ENCODE measurements at regions not wholly inside any gene's neighbourhood (a gene's known extent, or its start where the extent isn't known, plus 50 kb on each side); places are given as distances from the start of the nearest gene placed in this dataset.
A peak's percentile ranks its signal among the peaks of the same experiment; 100 is the strongest.

DNA sequence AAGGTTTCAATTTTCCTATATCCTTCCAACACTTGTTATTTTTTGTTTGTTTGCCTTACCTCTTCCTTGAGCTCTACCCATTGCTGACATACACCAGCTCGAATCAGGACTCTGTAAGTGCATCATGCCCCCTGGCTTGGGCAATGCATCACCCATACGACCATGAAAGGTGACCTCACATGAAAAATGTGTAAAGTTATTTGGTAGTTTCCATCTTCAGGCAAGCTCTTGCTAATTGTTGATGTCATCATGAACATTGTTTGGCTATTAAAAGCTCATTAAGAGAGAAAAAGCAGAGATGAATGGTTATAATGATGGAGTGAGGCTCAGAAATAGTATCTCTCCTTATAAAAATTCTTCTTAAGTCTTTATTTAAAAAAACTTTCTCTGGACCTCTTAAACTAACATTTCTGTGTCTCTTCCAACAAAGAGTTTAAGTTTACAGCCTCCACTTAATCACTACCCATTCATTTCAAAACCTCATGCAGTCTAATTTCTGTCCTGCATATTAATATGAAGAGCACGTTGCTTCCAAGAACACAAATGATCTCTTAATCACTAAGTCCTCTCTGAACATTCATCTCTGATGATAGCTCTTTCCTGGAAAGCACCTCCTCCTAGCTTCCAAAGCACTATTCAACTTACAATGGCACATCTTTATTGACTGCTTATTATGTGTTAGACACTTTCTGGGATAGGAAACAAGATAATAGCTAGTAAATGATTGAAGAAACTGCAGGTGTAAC lies 236.3 kb downstream of the NFKBIZ start:
- H3K9ac ChIP-seq (ENCODE audit: insufficient read depth in 1 of 2, low read length in 2 of 2) = no peak overlapping the region
- H3K27ac ChIP-seq (ENCODE audit: low read depth in 1 of 2, low read length in 1 of 2) = no peak overlapping the region
- no peaks in the 10 kb centered on the region for H3K27me3 ChIP-seq (ENCODE audit: control insufficient read depth in 3 of 3, insufficient read depth in 3 of 3, low read length in 2 of 3)
- H3K9me3 ChIP-seq (ENCODE audit: control insufficient read depth in 4 of 4, insufficient read depth in 3 of 4, low read length in 3 of 4) = no peaks in the 10 kb centered on the region
- 67 to 79% methylated on average over 3 of the region's 3 CpGs for WGBS, 2 donors
- no peak overlapping the region for H3K4me3 ChIP-seq
- TF ChIP-seq, protein P1, sequence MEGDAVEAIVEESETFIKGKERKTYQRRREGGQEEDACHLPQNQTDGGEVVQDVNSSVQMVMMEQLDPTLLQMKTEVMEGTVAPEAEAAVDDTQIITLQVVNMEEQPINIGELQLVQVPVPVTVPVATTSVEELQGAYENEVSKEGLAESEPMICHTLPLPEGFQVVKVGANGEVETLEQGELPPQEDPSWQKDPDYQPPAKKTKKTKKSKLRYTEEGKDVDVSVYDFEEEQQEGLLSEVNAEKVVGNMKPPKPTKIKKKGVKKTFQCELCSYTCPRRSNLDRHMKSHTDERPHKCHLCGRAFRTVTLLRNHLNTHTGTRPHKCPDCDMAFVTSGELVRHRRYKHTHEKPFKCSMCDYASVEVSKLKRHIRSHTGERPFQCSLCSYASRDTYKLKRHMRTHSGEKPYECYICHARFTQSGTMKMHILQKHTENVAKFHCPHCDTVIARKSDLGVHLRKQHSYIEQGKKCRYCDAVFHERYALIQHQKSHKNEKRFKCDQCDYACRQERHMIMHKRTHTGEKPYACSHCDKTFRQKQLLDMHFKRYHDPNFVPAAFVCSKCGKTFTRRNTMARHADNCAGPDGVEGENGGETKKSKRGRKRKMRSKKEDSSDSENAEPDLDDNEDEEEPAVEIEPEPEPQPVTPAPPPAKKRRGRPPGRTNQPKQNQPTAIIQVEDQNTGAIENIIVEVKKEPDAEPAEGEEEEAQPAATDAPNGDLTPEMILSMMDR (IDR thresholded peaks at IDR 0.05; ENCODE audit: control extremely low read depth, extremely low read depth) = no peak
- H3K36me3 ChIP-seq (ENCODE audit: control insufficient read depth in 4 of 4, insufficient read depth in 4 of 4, low read length in 4 of 4) = no peaks in the 10 kb centered on the region
- ATAC-seq (ENCODE audit: insufficient read depth, low FRiP score) (no peak), DNase-seq (peak in 2 of 3 donors; percentile 81 to 84)
- H3K4me1 ChIP-seq (ENCODE audit: control insufficient read depth in 5 of 5, insufficient read depth in 5 of 5, low read length in 5 of 5) = peaks cover 0 to 14% (median 3%) of the 10 kb centered on the region in 5 donors

DNA sequence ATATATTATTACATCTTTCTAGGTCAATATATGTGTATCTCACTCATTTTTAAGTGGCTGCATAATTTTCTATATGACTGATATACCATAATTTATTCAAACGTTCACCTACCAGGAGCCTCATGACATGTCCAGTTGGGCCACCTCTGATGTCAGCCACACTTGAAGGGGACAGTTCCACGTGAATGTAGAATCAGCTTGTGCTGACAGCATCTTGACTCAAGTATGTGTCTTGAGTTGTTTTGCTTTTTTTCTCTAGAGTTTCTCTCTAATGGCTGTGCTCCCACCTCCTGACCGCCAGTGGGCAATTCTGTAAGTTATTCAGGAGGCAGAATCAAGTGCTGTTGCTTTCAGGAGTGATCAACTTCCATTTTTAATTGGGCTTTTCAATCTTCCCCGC lies 237.9 kb downstream of the NFKBIZ start:
- no peaks in the 10 kb centered on the region for H3K27me3 ChIP-seq (ENCODE audit: control insufficient read depth in 3 of 3, insufficient read depth in 3 of 3, low read length in 2 of 3)
- H3K9me3 ChIP-seq (ENCODE audit: control insufficient read depth in 4 of 4, insufficient read depth in 3 of 4, low read length in 3 of 4) = no peaks in the 10 kb centered on the region
- DNase-seq (no peak), ATAC-seq (ENCODE audit: insufficient read depth, low FRiP score) (no peak)
- H3K4me1 ChIP-seq (ENCODE audit: control insufficient read depth in 5 of 5, insufficient read depth in 5 of 5, low read length in 5 of 5) = peaks cover 0 to 14% (median 3%) of the 10 kb centered on the region in 5 donors
- TF ChIP-seq, protein P1 (IDR thresholded peaks at IDR 0.05; ENCODE audit: control extremely low read depth, extremely low read depth) = no peak
- no peak overlapping the region for H3K4me3 ChIP-seq
- no peak overlapping the region for H3K27ac ChIP-seq (ENCODE audit: low read depth in 1 of 2, low read length in 1 of 2)
- no peaks in the 10 kb centered on the region for H3K36me3 ChIP-seq (ENCODE audit: control insufficient read depth in 4 of 4, insufficient read depth in 4 of 4, low read length in 4 of 4)
- 85 to 86% methylated on average over 4 of the region's 4 CpGs for WGBS, 2 donors
- no peak overlapping the region for H3K9ac ChIP-seq (ENCODE audit: insufficient read depth in 1 of 2, low read length in 2 of 2)

DNA sequence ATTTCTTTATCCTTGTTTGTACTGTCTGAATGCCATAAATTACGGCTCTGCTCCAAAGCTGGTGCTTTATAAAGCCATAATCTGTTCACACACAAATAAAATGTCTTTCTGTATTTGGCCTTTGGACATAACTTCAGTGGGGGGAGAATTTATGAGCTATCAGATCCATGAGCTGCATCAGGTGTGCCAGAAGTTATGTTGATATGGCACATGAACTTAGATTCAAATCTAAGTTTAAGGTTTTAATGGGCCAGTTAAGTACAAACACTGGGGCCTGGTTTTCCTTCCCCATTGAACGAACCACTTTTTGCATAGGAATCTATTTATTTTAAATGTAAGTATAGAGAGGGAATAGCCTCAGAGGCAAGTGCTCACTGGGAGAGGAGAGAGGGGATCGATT lies 239.9 kb downstream of the NFKBIZ start:
- H3K27me3 ChIP-seq (ENCODE audit: control insufficient read depth in 3 of 3, insufficient read depth in 3 of 3, low read length in 2 of 3) = no peaks in the 10 kb centered on the region
- 86 to 91% methylated on average over 3 of the region's 3 CpGs for WGBS, 2 donors
- ATAC-seq (ENCODE audit: insufficient read depth, low FRiP score) = no peak
- H3K9ac ChIP-seq (ENCODE audit: insufficient read depth in 1 of 2, low read length in 2 of 2) = no peak overlapping the region
- H3K4me3 ChIP-seq = no peak overlapping the region
- no peaks in the 10 kb centered on the region for H3K36me3 ChIP-seq (ENCODE audit: control insufficient read depth in 4 of 4, insufficient read depth in 4 of 4, low read length in 4 of 4)
- H3K27ac ChIP-seq (ENCODE audit: low read depth in 1 of 2, low read length in 1 of 2) = peak overlapping the region in 1 of 2 donors; percentile 16
- no peak for DNase-seq
- no peaks in the 10 kb centered on the region for H3K9me3 ChIP-seq (ENCODE audit: control insufficient read depth in 4 of 4, insufficient read depth in 3 of 4, low read length in 3 of 4)
- TF ChIP-seq, protein P1 (IDR thresholded peaks at IDR 0.05; ENCODE audit: control extremely low read depth, extremely low read depth) = no peak
- peaks cover 0 to 12% (median 3%) of the 10 kb centered on the region in 5 donors for H3K4me1 ChIP-seq (ENCODE audit: control insufficient read depth in 5 of 5, insufficient read depth in 5 of 5, low read length in 5 of 5)

Measured in lung (tissue), 11 donors.